ENCODE measurements at regions not wholly inside any gene's neighbourhood (a gene's known extent, or its start where the extent isn't known, plus 50 kb on each side); places are given as distances from the start of the nearest gene placed in this dataset.

DNA sequence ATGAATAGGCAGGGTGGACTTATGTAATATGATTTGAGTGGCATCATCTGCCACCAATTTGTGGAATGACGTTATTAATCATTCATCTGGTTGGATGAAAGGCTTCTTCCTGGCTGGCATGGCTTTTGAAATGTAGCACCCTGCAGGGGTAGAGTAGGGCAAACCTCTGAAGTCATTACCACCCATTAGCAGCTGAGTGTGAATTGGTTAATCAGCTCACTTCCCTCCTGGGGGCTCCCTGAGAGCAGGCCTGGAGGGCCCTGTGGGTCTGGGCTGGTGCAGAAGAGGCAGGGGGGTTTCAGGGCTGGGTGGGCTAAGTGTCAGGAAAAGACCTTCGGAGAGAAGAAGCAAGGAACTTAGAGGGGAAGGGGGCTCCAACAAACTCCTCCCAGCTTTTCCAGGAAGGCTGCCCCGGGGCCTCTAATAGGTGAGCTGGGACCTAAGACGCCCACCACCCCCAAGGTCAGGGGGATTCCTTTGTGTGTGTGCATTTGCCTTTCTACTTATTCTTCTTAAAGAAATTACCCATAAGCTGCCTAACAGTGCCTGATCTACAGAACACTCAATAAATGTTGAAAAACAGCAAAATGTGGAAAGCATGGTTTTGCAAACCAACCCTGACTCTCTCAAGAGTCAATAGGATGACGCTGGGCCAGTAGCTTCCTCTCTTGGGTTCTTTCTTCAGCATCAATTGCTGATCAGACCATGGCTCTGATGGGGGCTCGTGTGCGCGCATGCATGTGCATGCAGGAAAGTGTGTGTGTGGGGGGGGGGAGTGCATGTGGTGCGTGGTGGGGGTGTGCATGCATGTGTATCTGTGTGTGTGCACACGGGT, 49.7 kb upstream of the ZNF516 start:
- DNase-seq (ENCODE audit: low spot score) = no peak
